GM19438 (cell line): ENCODE measurements at regions not wholly inside any gene's neighbourhood (a gene's known extent, or its start where the extent isn't known, plus 50 kb on each side); places are given as distances from the start of the nearest gene placed in this dataset.

Experiments
- ATAC-seq: cut with Tn5 transposase; IDR thresholded peaks from one replicate; pipeline ENCODE4 v1.9.1; 2021; ENCODE audit warnings: low read depth; ENCODE audit not compliant: unreplicated experiment

DNA sequence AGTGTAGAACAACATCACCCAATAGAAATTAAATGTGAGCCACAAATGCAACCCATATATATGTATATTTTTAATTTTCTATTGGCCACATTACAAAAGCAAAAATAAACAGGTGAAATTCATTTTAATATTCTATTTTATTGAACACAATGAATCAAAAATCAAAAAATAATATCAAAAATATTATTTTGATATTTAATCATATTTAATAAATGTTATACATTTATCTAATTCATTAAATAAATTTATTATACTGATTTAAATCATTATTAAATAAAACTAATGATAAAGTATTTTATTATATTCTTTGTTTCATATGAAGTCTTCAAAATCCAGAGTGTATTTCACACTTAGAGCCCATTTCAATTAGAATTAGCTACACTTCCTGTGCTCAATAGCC is 98.4 kb upstream of the MANEA start:
- no peak for ATAC-seq

DNA sequence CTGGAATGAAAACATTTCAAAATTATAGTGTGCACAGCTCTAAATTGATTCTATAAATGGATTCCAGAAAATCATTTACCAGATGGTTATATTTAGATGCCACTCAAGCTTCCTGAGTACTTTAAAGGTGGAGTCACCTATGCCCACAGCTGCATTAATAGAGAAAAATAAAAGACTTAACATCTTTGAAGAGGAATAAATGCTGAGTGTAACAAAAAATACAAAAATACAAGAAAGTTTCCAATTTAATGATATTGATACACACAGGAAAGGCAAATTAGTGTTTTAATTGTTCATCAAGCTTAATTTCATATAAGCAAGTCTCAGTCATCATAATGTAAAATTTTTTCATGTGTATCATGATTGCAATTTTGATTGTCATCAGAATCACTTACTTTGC is 89.5 kb upstream of the MANEA start:
- ATAC-seq = no peak

DNA sequence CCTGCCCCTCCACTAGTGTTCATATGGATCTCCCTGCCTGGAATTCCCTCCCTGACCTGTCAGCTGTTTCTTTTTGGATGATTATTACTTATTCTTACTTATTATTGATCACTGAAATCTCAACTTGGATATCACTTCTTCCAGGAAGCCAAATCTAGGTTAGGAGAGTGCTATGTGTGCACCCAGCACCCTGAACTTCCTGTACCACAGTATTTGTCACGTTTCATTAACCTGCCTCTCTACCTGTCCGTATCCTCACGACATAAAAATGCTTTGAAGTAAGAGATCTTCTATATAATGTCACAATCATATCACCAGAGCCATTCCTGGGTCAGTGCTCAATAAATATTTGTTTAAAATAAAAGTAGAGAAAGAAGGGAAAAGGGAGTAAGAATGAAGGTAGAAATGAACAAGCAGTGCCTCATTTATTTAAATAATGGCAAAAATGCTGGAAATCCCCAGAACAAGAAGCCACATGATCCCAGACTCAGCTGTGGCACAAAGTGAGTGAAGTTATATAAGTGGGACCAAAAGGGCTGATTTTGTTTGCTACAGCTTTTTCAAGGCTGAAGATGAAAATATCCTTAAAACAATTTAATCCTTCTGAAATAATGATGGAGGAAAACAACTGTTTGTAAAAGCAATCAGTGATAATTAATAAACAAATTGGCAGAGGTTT is 88.0 kb upstream of the MANEA start:
- no peak for ATAC-seq

DNA sequence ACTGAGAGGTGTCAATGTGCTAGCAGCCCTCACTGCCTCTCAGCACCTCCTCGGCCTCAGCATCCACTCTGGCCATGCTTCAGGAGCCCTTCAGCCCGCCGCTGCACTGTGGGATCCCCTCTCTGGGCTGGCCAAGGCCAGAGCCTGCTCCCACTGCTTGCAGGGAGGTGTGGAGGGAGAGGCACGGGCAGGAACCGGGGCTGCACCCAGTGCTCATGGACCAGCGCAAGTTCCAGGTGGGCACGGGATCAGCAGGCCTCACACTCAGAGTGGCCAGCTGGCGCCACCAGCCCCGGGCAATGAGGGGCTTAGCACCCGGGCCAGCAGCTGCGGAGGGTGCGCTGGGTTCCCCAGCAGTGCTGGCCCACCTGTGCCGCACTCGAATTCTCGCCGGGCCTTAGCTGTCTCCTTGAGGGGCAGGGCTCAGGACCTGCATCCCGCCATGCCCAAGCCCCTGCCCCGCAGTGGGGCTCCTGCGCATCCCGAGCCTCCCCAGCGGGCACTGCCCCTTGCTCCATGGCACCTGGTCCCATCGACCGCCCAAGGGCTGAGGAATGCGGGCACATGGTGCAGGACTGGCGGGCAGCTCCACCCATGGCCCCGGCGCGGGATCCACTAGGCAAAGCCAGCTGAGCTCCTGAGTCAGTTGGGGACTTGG is 80.4 kb upstream of the MANEA start:
- no peak for ATAC-seq

DNA sequence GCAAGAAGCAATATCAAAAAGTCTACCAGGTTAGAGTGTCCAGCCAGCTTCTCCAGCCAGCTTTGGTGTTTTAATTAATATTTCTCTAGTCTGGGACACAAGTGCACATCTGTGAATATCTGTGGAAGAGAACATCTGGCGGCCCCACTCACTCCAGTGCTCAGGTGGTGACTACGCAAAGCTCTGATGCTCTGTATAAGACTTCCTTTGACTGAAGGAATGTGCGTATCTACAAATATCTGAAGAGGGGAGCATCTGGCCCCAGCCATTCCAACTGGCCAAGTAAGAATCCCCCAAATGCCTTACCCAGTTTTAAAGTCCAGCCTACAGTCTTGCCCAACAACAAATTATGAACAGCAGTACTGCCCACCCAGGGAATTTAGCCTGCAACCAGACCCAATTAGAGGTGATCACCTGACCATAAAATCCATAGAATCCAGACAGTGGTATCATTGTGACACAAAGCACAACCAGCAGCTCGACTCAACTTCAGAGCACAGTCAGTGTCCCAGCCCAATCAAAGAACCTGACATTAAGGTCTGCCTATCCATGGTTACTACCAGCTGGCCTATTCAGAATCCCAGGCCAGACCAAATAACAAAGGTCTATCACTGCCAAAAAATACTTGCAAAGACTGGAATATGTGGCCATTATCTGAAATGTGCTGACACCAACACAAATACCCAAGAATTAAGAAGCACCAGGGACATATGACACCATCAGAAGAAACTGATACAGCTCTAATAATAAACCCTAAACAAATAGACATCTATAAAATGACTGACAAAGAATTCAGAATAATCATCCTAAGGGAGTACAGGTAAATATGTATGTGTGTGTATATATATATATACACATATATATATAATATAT is 76.1 kb upstream of the MANEA start:
- ATAC-seq = no peak

DNA sequence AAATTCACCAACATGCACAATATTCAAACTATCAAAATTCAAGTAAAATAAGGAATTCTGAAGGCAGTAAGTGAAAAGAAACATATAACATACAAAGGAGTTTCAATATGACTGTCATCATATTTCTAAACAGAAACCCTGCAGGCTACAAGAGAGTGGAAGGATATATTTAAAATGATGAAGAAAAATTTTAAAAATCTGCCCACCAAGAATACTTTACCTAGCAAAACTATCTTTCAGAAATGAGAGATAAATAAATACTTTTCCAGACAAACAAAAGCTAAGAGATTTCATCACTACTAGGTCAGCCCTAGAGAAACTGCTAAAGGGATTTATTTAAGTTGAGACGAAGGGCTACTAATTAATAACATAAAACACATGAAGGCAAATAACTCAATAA is 73.8 kb upstream of the MANEA start:
- no peak for ATAC-seq

DNA sequence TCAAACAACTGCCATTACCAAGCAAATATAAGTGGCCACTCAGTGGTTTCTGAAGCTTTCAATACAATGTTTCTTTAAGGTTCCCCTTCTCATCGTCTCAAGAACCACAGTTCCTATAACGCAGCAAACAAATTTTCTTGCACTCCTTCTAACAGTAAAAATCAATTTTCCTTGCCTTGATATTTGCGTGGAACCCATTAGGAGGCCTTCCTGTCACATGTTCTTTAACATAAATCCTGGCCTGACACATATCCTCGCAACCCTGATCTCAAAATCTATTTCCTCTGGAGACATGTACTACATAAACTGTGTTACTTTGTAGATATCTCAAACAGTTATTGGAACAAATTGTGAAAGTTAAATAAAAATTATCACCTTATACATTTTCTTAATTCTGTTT is 65.9 kb upstream of the MANEA start:
- no peak for ATAC-seq

DNA sequence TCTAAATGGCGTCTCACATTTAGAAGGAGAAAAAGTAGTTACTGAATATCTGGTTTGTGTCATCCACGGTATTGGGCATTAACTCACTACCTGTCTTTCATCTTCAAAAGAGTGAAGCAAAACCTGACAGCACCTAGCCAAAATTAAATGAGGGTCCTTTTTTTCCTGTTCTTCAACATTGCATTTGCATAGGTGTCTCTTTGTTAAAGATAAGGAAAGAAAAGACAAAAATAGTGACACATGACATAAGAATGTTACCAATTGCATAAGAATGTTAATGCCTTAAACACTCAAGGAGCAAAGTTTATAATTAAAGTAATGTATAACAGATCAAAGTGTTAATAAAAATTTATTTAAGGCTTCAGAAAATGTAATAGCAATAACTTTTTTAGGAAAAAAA is 61.4 kb upstream of the MANEA start:
- no peak for ATAC-seq

DNA sequence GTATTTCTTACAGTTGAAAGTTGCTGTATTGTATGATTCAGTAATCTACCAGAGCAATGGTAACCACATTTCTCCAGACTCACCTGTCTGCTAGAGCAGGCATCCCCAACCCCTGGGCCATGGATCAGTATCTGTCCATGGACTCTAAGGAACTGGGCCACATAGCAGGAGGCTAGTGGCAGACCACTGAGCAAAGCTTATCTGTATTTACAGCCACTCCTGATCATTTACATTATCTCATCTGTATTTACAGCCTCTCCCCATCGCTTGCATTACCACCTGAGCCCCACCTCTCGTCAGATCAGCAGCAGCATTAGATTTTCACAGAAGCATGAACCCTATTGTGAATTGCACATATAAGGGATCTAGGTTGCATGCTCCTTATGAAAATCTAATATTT is 60.3 kb upstream of the MANEA start:
- no peak for ATAC-seq

DNA sequence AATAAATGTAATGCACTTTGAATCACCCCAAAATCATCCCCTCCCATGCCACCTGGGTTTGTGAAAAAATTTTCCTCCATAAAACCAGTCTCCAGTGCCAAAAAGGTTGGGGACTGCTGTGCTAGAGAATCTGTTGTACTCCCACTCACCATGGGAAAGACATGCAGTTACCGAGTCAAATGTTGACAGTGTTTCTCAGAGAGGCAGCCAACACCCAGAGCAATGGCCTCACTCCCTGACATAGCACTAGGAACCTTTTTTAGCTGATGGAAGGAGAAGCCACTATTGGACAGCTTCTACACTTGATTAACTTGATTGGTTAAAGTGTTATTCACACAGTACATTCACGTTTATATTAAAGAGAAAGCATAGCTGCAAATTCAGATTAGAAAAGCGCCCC is 59.8 kb upstream of the MANEA start:
- ATAC-seq = no peak

DNA sequence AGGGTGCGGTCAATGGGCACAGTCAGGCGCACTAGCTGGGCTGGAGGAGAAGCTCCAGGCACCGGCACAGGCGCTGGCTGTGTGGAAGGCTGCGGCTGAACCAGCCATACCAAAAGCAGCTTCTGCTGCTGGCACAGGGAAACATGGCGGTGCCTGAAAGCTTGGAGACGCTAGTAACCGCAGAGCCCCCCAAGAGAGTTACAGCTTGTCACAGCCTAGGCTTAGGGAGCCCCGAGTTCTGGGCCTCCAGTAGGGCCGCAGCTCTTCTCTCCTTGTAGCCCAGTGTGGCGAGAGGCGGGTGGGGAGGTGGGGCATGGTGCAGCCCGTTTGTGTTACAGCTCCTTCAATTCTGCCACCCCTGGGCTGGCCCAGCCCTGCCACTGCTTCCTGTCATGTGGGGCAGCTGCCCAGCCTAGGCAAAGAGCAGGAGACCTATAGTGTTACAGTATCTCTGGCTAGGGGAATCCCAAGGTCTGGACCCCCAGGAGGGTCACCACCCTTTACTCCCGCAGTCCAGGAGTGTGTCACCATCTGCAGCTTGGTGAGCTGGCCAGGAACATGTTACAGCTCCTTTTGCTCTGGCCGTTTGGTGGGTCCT is 58.6 kb upstream of the MANEA start:
- ATAC-seq = no peak

DNA sequence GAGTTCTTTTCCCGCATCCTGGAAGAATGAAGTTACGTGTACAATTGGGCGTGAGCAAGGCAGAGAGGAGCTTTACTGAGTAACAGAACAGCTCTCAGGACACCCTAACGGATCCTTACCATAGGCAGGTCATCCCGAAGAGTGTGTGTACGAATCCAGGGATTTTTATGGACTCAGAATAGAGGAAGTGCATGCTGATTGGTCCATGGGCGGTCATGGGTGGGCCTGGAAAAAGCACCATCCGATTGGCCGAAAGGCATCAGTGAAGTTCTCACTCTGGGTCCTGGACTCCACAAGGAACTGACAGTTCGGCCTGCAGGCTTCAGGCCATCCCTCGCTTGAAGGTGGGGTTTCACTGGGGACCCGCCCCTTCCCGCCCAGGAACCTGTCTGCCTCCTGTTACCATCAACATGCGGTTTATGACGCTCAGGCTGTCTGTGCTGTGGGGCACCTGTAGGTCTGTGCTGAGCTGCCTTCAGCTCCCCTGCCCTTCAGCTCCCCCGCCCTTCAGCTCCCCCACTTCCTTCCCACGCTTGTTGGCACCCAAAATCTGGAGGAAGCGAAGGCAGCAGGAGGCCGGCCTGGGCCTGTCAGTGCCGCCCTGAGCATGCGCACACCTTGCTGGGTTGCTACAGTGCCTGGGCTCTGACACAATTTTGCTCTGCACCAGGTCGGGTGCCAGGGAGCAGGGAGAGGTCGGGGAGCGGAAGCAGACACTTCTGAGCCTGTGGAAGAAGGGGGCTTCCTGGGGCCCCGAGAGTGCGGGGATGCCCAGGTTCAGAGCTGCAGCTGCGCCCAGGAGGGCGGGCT is 57.9 kb upstream of the MANEA start:
- ATAC-seq = no peak

DNA sequence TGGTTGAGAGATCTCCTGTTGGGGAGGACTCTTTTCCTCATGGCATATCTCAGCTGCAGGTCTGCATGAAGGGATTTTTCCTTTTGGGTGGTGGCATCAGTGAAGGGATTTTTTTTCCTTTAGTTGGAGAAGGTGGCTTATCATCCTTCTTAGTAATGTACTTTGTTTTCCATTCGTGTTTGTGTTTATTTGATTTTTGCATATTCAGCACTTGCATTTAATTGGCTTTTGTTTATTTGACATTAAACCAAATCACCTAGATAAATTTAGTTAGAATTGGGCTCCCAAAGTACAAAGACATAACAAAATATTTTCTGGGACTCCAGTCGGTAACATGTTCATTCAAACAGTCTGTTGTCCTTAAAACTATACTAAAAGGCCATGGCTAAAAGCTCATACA is 56.2 kb upstream of the MANEA start:
- ATAC-seq = no peak
